Body of pancreas (tissue), 4 donors: ENCODE measurements at regions not wholly inside any gene's neighbourhood (a gene's known extent, or its start where the extent isn't known, plus 50 kb on each side); places are given as distances from the start of the nearest gene placed in this dataset.
"Not testable (repeated sequence)": the region's sequence is repeated elsewhere in the genome, so short reads cannot be mapped to it uniquely, and the experiment has no call there.

Experiments used
- POLR2A ChIP-seq, 3 donors: fragments of 450-650 bp; IDR thresholded peaks; one replicate each; pipeline ENCODE4 v1.6.1; 2016; ENCODE audit warnings: antibody characterized with exemption in 3 of 3, mild to moderate bottlenecking in 2 of 3
- TF ChIP-seq, protein P1 (sequence below), 7 experiments: fragments of 450-650 bp in 4 of 7; fragments of 200-600 bp in 3 of 7; sonication (generic) in 3 of 7; IDR thresholded peaks; one replicate each; pipeline ENCODE4 v1.5.1; 2016 to 2019; ENCODE audit warnings: antibody characterized with exemption in 7 of 7

DNA sequence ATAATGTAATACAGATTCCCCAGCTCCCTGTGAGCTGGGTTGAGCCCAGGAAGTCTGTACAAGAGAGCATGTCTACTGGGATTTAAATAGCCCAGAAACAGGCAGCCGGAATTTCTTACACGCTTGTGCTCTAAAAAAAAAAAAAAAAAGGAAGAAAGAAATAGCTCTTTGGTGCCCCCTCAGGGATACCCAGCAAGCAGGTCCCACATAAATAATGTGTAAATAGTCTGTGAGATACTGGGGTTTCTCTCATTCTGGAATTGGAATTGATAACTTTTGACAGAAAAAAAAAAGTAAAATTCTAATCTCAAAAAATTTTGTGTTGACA, 81.4 kb upstream of the SEC22B start:
- TF ChIP-seq, protein P1, sequence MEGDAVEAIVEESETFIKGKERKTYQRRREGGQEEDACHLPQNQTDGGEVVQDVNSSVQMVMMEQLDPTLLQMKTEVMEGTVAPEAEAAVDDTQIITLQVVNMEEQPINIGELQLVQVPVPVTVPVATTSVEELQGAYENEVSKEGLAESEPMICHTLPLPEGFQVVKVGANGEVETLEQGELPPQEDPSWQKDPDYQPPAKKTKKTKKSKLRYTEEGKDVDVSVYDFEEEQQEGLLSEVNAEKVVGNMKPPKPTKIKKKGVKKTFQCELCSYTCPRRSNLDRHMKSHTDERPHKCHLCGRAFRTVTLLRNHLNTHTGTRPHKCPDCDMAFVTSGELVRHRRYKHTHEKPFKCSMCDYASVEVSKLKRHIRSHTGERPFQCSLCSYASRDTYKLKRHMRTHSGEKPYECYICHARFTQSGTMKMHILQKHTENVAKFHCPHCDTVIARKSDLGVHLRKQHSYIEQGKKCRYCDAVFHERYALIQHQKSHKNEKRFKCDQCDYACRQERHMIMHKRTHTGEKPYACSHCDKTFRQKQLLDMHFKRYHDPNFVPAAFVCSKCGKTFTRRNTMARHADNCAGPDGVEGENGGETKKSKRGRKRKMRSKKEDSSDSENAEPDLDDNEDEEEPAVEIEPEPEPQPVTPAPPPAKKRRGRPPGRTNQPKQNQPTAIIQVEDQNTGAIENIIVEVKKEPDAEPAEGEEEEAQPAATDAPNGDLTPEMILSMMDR (IDR thresholded peaks at IDR 0.05): not testable (repeated sequence)
- TF ChIP-seq POLR2A (IDR thresholded peaks at IDR 0.05): not testable (repeated sequence)
